ENCODE measurements at regions not wholly inside any gene's neighbourhood (a gene's known extent, or its start where the extent isn't known, plus 50 kb on each side); places are given as distances from the start of the nearest gene placed in this dataset.

DNA sequence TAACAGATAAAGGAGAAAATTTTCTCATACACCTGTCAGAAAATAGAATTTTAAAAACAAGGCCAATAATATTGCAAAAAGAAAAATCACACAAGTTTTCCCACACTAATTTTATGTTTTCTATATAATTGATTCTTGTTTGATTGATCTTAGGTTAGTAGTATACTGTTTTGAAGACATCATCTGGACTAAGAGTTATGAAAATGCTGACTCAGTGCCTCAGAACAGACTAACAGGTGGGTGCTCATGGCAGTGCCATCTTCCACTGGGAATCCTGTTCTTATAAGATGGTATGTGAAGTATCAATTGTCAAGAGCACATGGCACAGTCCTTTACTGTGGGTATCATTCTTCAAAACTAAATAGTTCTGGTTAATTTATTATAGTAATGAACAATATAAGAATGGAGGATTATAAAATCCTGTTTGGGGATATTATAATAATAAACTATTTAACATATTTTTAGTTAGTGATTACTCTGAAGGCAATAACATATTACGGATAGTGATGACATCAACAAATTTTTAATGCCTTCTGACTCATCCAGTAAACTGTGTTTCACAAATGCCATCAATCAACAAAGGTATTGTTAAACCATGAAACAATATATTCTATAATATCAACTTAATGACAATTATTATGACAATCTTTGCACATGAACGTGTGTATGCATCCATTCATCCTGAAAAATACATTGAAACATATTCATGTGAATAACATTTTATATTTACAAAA is 384.6 kb upstream of the KHDRBS2 start:
- DNase-seq = no peak

GRCh38 chr6:62669831-62670230 is 383.8 kb upstream of the KHDRBS2 start:
- no peak for DNase-seq

- DNase-seq = no peak
Observed at GRCh38 chr6:62652692-62653328, 366.8 kb upstream of the KHDRBS2 start.

GRCh38 chr6:62645274-62645673 is 359.2 kb upstream of the KHDRBS2 start:
- no peak for DNase-seq

GRCh38 chr6:62640749-62641148 is 354.7 kb upstream of the KHDRBS2 start:
- no peak for DNase-seq

- no peak for DNase-seq
Observed at GRCh38 chr6:62626661-62627060, 340.6 kb upstream of the KHDRBS2 start.

DNA sequence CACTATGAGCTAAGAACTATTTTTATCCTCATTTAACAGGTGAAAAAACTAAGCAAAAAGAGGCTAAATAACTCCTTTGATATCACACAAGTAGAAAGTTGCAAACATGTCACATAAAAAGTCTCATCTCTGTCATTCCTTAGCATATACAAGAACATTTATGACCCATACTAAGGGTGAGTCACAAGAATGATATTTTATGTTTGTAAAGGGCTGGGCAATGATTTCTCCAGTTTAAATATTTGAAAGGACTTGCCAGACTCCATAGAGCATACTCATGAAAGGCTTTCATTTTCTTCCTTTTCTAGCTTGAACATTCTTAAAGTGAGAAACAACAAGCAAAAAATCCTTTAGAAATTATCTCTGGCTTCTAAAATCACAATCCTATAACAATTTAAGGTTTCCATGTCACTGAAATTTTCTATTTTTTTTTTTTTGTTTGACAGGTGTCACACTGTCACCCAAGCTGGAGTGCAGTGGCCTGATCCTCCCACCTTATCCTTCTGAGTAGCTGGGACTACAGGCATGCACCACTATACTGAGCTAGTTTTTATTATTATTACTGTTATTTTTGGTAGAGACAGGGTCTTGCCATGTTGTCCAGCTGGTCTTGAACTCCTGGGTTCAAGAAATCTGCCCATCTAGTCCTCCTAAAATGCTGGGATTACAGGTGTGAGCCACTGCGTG is 338.0 kb upstream of the KHDRBS2 start:
- no peak for DNase-seq

GRCh38 chr6:62615366-62616015 is 329.5 kb upstream of the KHDRBS2 start:
- DNase-seq = no peak

- DNase-seq = no peak
Observed at GRCh38 chr6:62614442-62614841, 328.4 kb upstream of the KHDRBS2 start.

DNA sequence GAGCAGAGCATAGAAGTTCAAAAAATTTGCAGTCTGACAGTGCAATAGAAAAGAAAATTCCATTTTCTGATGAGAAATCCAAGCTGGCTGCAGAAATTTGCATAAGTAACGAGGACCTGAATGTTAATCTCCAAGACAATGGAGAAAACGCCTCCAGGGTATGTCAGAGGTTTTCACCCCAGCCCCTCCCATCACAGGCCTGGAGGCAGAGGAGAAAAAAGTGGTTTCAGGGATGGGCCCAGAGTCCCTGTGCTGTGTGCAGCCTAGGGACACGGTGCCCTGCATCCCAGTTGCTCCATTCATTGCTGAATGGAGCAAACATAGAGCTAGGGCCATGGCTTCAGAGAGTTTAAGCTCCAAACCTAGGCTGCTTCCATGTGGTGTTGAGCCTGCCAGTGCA is 327.9 kb upstream of the KHDRBS2 start:
- DNase-seq = no peak

DNA sequence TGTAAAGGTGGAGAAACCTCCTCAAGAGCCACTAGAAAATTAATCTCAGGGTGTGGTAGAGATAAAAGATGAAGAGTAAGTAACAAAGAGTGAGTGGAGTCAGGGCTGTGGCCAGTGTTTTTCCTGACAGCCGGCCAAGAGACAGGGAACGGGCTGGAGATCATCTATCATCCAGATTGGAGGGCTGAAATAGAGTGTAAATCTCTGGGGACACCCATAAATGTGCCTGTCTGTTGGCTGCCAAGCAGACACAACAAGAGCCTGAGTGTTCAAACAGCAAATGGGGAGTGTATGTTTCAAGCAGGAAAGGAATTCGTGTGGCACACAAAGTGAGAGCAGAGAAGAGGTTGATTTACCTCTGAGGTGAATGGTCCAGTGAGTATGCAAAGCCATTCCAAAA is 326.4 kb upstream of the KHDRBS2 start:
- no peak for DNase-seq

DNA sequence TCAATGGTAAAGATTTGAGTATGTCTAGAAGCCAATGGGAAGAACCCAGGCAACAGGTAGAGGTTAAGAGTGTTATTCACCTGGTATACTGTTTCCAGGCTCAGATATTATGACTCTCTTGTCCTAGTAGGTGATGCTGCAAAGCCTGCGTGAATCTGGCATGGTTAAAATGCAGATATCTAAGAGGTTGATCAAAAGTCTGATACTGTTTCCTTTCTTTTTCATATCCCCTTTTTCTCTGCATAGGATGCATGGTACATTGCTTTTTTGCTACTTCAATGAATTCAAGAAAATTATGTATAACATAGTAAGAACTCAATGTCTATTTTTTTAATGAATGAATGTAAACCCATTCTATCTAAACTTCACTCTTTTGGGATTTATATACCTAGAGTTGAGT is 284.3 kb upstream of the KHDRBS2 start:
- no peak for DNase-seq

DNA sequence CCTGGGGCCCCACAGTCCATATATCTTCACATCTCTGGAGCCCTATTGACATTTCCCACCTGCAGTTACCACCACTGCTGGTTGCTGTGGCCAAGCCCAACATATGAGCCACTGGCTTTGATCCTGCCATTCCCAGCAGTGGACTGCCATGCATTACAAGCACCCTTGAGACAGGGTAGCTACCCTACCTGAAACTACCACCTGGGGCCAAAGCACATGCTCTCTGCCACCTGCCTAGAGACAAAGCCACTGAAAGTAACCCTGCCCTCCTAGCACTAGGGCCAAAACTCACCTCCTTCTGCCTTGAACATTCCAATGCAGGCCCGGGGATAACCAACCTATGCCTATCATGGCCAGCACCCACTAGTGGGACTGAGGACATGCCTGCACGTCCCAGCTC is 255.5 kb upstream of the KHDRBS2 start:
- DNase-seq = no peak

GRCh38 chr6:62530985-62531384 is 245.0 kb upstream of the KHDRBS2 start:
- DNase-seq = no peak

DNA sequence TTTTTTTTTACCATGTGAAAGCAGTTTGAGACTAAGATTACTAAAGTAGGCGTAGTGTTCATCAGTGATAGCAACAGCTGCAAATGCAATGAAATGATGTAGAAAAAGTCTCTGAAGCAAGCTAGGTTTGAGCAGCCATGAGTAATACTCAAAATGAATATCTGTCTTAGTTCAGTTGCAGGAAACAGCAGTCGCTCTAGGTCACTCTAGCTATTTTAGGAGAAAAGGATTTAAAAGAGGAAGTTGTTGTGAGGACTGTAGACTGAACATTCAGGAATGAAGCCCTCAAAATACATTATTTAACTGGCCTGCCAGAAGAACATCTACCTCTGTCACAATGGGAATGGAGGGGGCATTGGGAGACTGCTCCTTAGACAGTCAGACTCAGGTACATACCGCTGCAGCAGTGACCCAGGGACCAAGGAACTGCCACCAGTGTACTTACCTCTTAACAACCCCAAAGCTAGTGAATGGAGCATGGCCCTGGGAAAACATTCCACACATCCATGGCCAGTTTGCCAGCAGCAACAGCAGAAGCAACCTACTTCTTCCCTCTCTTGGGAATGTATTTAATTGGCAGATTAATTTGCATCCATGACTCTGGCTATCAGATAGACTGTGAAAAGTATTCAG is 243.0 kb upstream of the KHDRBS2 start:
- DNase-seq = no peak

- DNase-seq = no peak
Observed at GRCh38 chr6:62523630-62524029, 237.6 kb upstream of the KHDRBS2 start.

- DNase-seq = no peak
Observed at GRCh38 chr6:62519574-62519973, 233.5 kb upstream of the KHDRBS2 start.

- DNase-seq = no peak
Observed at GRCh38 chr6:62516291-62517141, 230.5 kb upstream of the KHDRBS2 start.

GRCh38 chr6:62492192-62492822 is 206.3 kb upstream of the KHDRBS2 start:
- no peak for DNase-seq

DNA sequence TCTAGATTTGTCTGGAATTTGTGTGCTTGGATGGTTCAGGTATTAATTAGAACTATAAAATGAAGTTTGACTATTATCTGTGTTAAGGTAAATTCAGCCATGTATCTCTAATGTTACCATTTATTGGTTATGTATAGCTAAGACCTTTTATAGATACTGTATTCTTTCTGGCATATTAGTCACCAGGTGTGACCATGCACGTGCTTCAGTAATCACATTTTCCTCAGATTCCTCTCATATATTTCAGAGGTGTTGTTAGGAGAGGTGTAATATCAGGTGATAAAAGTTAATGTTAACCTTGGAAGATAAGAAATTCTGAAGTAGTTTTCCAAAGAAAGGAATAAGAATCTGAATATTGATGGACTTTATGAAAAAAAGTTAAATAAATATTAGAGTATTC is 194.5 kb upstream of the KHDRBS2 start:
- no peak for DNase-seq

DNA sequence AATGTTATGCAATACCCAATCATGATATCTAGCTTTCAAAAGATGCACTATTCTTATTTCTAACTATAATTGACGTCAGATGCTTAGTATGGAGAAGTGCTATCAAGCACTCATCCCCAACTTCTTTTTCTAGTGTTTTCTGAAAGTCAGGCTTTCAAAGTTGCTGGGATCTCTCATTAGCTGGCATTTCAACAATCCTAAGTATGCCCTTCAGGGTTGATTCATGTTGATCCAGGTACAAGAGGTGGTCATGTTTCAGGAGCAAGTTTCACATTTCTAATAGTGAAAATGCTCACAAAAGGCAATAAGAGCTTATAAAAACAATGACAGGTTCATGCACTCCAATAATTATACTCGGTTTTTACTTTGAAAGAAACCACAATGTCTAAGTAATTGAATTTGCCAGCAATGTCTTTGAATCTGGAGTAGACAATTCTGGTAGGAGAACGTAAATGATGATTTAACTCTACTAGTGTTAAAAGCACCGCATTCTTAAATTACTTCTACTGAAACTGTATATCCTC is 193.7 kb upstream of the KHDRBS2 start:
- DNase-seq = no peak
